Motor neuron (in vitro differentiated cells): ENCODE measurements at regions not wholly inside any gene's neighbourhood (a gene's known extent, or its start where the extent isn't known, plus 50 kb on each side); places are given as distances from the start of the nearest gene placed in this dataset.
"Not testable (repeated sequence)": the region's sequence is repeated elsewhere in the genome, so short reads cannot be mapped to it uniquely, and the experiment has no call there.

Source experiments
- ATAC-seq, 8 experiments: fragments of 200-7000 bp; cut with Tn5 transposase; replicated peaks in 6 of 8; 2 replicates each; pipeline ENCODE4 v1.8.0; 2021; ENCODE audit warnings: mild to moderate bottlenecking in 8 of 8, moderate library complexity in 8 of 8
- H3K27ac ChIP-seq, 2 donors: fragments of 250-450 bp; sonication (Bioruptor Pico); 2 replicates each; pipeline ENCODE4 v1.9.0; 2021; ENCODE audit warnings: antibody characterized with exemption in 2 of 2, mild to moderate bottlenecking in 2 of 2, moderate library complexity in 1 of 2
- H3K4me1 ChIP-seq, 2 donors: fragments of 250-450 bp; sonication (Bioruptor Pico); replicated peaks in 1 of 2; 2 replicates each; pipeline ENCODE4 v1.6.1; 2021; ENCODE audit warnings: antibody characterized with exemption in 2 of 2, mild to moderate bottlenecking in 2 of 2, moderate library complexity in 1 of 2
- H3K4me3 ChIP-seq, 5 donors: fragments of 250-450 bp; sonication (Bioruptor Pico); 2 replicates each; pipeline ENCODE4 v1.9.0; 2021; ENCODE audit warnings: antibody characterized with exemption in 5 of 5, mild to moderate bottlenecking in 5 of 5, moderate library complexity in 4 of 5
- WGBS, 10 experiments: fragments of 450-650 bp; shearing (Covaris generic); methylation state at CpG; one replicate each; pipeline ENCODE4 v1.0.0; 2022; 5-methylcytosine and 5-hydroxymethylcytosine counted together
- in situ Hi-C, 9 experiments: fragments of 400-800 bp; cut with MboI; loops; one replicate each; pipeline ENCODE4 v1.15.0; 2021; ENCODE audit warnings: low sequenced_read_pairs in 9 of 9, low pct_unique_long_range_greater_than_20kb in 2 of 9; ENCODE audit not compliant: unreplicated experiment in 9 of 9

DNA sequence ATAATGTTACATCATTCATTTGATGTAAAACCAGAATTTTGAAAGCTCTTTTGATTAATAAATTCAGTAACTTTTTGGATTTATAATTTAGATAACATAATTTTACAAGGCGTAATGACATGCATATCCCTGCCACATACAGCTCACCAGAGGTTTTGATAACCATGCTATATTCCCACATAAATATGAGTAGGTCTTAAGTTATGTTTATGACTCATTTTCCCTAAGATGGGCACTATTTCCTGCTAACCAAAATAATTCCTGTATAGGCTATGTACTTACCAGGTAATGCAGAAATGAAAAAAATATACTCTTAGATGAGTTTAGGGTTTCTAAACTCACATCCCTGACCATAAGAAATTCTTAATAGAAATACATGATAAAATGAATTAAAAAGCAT lies 93.9 kb upstream of the EDIL3 start:
- in situ Hi-C loops, result no loop called here
- ATAC-seq, result no peak
- 0 to 100% (median 83%) methylated on average over 1 of the region's 1 CpG; no CpG with 5 or more reads in 3 of the 10 experiments for WGBS, 10 experiments

DNA sequence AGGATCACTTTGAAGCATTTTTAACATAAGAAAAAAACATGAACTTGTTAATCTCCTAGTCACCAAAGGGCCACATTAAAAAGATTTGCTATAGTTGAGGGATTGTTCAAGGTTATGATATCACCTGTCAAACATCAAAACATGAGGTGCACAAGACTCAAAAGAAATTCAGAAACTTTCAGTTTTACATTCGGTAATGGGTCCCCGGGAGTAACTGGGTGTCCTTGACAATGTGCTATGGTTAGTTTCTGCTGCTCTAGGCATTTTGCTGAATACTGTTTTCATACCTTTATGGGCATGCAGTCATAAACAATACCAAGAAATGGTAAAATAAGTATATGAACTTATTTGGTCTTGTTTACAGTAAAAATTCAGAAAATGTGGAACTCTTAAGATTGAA lies 92.8 kb upstream of the EDIL3 start:
- ATAC-seq, result no peak
- 17 to 100% (median 93%) methylated on average over 1 to 2 of the region's 2 CpGs; no CpG with 5 or more reads in 2 of the 10 experiments for WGBS, 10 experiments
- Histone ChIP-seq H3K4me3 (no peak overlapping the region), H3K4me1 (peaks cover 0 to 7% of the 10 kb centered on the region in 2 donors), H3K27ac (no peak overlapping the region)
- in situ Hi-C loops, result no loop called here

More for the DNA sequence above, 93.9 kb upstream of the EDIL3 start:
- Histone ChIP-seq H3K4me1 (peaks cover 0 to 7% of the 10 kb centered on the region in 2 donors), H3K27ac (no peak overlapping the region), H3K4me3 (no peak overlapping the region)

DNA sequence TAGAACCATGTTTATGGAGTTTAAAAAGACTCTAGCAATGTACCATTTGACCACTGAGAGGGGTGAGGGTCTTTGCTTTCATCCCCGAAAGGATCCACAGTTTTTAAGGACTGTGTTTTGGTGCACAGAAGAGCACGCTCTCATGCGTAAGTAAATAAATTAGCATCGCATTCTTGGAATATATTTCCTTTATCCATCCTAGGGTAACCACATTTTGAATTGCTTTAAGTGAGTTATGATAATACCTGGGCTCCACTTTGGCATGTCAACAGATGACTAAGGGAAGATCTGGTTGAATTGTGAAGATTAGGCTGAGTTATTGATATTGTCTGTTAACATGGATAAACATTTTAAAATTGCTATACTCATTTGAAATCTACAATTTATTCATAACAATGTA lies 89.4 kb upstream of the EDIL3 start:
- in situ Hi-C loops, result no loop called here
- Histone ChIP-seq H3K4me1 (peaks cover 0 to 7% of the 10 kb centered on the region in 2 donors), H3K4me3 (no peak overlapping the region), H3K27ac (no peak overlapping the region)
- WGBS, 10 experiments, result 60 to 100% (median 83%) methylated on average over 1 to 4 of the region's 4 CpGs; no CpG with 5 or more reads in 1 of the 10 experiments
- no peak for ATAC-seq

DNA sequence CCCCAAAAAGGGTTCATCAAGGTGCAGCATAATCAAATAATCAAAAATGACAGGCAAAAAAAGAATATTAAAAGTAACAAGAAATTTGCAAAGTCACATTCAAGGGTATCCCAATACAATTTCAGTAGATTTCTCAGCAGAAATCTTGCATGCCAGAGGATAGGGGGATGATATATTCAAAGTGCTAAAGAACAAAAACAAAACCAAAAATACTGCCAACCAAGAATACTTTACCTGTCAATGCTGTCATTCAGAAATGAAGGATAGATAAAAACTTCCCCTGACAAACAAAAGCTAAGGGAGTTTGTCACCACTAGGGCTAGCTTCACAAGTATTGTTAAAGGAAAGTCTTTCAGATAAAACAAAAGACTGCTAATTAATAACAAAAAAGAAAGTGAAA lies 68.7 kb upstream of the EDIL3 start:
- Histone ChIP-seq H3K4me3 (no peak overlapping the region), H3K4me1 (no peaks in the 10 kb centered on the region), H3K27ac (no peak overlapping the region)
- ATAC-seq, result no peak
- in situ Hi-C loops, result no loop called here

DNA sequence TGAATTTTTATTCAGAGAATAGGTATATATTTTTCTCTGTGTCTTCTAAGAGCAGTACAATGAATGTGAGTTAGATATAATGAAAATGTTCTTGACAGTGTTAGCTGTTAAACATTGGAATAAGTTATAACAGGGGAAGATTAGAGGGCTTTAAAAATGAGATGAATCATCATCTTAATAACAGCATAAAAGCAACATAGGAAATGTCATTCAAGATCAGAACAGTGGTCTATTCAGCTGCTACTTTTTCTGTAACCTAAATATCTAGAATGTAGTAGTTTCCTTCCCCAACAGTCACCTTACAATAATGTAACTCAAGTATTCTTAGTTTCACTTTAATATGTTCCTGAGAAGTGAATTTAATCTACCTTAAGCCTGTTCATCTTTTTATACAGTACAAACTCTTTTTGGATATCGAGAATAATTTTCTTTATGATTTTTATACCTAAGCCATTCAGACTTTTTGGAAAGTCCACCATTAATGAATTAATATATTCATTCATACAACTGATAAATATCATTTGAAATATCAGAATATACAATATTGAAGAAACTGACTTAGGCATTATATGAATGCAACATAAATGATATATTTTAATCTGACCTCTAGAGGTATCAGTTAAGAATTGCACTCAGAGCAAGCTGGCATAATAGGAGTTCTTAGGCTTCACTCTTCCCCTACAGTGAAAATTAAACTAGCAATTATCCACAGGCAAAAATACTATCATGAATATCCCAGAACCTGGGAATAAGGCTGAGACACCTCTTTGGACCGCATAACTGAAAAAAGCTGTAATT lies 66.1 kb upstream of the EDIL3 start:
- in situ Hi-C loops, result no loop called here
- Histone ChIP-seq H3K27ac (no peak overlapping the region), H3K4me1 (no peaks in the 10 kb centered on the region), H3K4me3 (no peak overlapping the region)
- 42 to 100% (median 97%) methylated on average over 1 to 2 of the region's 2 CpGs for WGBS, 10 experiments
- no peak for ATAC-seq

DNA sequence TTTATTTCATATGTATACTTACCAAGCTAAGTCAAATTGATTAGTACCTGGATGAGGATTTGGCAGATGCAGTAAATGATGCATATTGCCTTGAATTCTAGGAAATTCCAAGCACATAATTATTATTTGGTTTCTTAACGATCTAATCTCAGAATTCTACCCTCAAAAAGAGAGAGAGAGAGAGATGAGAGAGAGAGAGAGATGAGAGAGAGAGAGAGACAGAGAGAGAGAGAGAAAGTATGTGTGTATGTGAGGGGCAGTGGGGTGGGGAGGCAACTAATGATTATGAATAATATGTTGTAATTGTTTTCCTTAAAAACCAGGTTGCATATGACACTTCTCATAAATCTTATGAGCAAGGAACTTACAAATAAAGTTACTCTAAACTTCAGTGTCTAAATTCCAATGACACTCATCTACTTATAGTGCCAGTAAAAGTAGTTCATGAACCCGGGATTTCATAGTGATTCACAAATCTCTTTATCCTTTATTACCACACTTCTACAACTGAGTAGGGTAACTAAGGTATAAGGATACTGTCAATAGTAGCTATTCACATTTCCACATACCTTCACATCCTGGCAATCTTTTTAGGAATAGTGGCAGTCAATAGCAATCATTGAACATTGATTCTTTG lies 60.5 kb upstream of the EDIL3 start:
- WGBS, 10 experiments, result 0 to 86% (median 55%) methylated on average over 1 to 2 of the region's 2 CpGs; no CpG with 5 or more reads in 2 of the 10 experiments

DNA sequence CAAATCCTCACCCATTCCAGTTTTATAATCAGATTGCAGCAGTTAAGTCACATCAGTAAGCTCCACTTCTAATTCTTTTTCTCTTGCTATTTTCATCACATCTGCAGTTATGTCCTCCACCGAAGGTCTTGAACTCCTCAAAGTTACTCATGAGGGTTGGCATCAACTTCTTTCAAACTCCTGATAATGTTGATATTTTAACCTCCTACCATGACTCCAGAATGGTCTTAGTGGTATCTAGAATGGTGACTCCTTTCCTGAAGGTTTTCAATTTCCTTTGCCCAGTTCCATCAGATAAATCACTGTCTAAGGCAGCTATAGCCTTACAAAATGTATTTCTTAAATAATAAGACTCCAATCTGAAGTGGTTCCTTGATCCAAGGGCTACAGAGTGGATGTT lies 53.8 kb upstream of the EDIL3 start:
- no peaks in the 10 kb centered on the region for H3K4me1 ChIP-seq
- no peak overlapping the region for H3K4me3 ChIP-seq
- H3K27ac ChIP-seq, result no peak overlapping the region
- 0 to 100% (median 88%) methylated on average over 1 of the region's 1 CpG; no CpG with 5 or more reads in 3 of the 10 experiments for WGBS, 10 experiments
- in situ Hi-C loops, result no loop called here
- no peak for ATAC-seq

More for the DNA sequence above, 60.5 kb upstream of the EDIL3 start:
- no peak overlapping the region for H3K27ac ChIP-seq
- H3K4me1 ChIP-seq, result no peaks in the 10 kb centered on the region
- no peak overlapping the region for H3K4me3 ChIP-seq
- ATAC-seq, result no peak
- in situ Hi-C loops, result no loop called here

DNA sequence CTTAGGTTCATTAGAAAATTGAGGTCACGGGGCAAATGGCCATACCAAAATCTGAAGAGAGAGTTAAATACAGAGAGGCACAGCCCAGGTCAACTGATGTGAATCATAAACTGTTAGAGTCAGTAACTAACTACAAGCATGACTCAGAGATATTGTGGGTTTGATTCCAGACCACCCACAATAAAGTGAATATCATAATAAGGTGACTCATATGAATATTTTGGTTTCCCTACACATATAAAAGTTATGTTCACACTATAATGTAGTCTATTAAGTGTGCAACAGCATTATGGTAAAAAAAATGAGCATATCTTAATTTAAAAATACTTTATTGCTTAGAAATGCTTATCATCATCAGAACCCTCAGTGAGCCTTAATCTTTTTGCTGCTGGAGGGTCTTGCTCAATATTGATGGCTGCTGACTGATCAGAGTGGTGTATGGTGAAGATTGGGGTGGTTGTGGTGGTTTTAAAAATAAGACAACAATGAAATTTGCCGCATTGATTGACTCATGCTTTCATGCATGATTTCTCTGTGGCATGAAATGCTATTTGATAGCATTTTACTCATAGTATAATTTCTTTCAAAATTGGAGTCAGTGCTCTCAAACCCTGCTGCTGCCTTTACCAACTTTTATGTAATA lies 53.1 kb upstream of the EDIL3 start:
- Histone ChIP-seq H3K4me3 (no peak overlapping the region), H3K4me1 (no peaks in the 10 kb centered on the region), H3K27ac (no peak overlapping the region)
- in situ Hi-C loops, result no loop called here
- 6 to 100% (median 98%) methylated on average over 1 to 2 of the region's 2 CpGs for WGBS, 10 experiments
- peak in 2 of 8 experiments; percentile 41 to 97 for ATAC-seq

DNA sequence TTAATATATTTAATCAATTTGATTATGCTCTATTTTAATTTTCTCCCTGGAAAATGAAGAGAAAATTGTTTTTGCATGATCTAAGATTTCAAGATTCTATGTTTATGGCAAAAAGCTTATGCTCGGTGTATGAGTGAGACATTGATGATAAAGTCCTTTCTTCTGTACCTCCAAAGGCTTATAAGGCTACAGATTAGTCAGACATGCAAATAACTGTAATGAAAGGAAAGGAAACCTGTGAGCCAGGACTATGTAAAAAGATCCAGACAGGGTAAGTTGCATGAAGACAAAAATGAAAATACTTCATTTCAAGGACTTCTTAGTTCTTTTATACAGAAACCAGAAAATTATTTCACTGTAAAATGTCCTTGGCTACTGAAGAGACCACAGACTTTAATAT lies 52.2 kb upstream of the EDIL3 start:
- in situ Hi-C loops, result no loop called here
- H3K27ac ChIP-seq, result no peak overlapping the region
- ATAC-seq, result peak in 1 of 8 experiments; percentile 65

DNA sequence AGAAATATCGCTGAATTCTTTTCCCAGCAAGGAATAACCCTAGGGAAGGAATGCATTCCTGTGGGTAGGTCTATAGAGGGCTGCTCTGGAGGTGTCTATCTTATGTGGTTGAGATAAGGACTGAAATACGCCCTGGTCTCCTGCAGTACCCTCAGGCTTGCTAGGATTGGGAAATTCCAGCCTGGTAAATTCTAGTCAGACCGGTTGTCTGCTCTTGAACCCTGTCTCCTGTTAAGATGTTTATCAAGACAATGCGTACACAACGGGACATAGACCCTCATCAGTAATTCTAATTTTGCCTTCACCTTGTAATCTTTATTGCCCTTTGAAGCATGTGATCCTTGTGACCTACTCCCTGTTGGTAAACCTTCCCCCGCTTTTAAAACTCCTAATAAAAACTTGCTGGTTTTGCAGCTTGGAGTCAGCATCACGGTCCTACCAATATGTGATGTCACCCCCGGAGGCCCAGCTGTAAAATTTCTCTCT lies 51.2 kb upstream of the EDIL3 start:
- 39 to 100% (median 84%) methylated on average over 1 to 6 of the region's 8 CpGs; no CpG with 5 or more reads in 2 of the 10 experiments for WGBS, 10 experiments
- H3K4me3 ChIP-seq, H3K27ac ChIP-seq, in situ Hi-C loops, H3K4me1 ChIP-seq, ATAC-seq: not testable (repeated sequence)

More for the DNA sequence above, 52.2 kb upstream of the EDIL3 start:
- 0 to 100% (median 67%) methylated on average over 1 of the region's 1 CpG; no CpG with 5 or more reads in 2 of the 10 experiments for WGBS, 10 experiments
- H3K4me1 ChIP-seq, result no peaks in the 10 kb centered on the region
- no peak overlapping the region for H3K4me3 ChIP-seq
